ENCODE measurements at regions not wholly inside any gene's neighbourhood (a gene's known extent, or its start where the extent isn't known, plus 50 kb on each side); places are given as distances from the start of the nearest gene placed in this dataset.
"Not testable (repeated sequence)": the region's sequence is repeated elsewhere in the genome, so short reads cannot be mapped to it uniquely, and the experiment has no call there.

DNA sequence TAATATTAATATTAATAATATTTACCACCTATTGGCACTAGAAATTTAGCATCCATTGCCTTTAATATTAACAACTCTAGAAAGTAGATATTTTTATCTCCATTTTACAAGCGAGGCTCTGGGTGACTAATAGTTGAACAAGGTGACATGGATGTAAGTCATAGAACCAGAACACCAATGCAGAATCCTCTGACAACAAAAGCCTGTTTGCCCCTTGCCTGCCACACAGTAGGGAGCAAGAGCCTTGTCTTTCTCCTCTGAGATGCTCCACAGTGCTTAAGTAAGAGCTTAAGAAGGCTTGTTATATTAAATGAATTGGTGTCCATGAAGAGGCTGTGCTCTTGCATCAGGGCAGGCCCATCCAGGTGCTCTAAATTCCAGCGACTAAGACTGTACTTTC is 51.2 kb upstream of the LBX1 start:
- DNase-seq (ENCODE audit: low read depth in 2 of 2) = no peak

DNA sequence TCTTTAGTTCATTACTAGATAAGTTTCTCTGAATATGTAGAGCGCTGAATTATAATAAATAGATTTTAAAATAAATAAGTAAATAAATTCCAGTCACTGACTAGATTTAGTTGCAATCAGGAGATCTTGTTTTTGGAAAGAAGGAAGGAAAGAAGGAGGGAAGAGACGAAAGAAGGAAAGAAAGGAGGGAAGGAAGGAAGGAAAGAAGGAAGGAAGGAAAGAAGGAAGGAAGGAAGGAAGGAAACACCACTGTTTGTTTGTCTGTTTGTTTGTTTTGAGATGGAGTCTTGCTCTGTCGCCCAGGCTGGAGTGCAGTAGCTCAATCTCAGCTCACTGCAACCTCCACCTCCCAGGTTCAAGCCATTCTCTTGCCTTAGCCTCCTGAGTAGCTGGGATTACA is 51.7 kb upstream of the LBX1 start:
- DNase-seq (ENCODE audit: low read depth in 2 of 2) = not testable (repeated sequence)

DNA sequence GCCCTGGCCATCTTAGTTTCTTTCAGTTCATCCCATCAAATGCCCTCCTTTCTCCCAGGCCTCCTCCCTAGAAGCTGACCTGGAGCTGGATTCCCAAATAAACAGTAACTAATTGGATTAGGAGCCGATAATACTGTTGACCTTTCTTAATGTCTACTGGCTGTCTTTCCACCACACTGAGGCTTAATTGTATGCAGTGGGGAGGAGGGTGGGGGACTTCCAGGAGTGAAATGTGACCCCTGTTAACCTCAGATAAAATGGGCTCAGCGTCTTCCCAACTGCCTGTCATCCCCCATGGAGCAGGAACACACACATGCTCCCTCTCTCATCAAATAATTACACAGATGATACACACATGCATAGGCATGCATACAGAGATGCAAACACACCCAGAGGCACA is 53.7 kb upstream of the LBX1 start:
- DNase-seq (ENCODE audit: low read depth in 2 of 2) = no peak

DNA sequence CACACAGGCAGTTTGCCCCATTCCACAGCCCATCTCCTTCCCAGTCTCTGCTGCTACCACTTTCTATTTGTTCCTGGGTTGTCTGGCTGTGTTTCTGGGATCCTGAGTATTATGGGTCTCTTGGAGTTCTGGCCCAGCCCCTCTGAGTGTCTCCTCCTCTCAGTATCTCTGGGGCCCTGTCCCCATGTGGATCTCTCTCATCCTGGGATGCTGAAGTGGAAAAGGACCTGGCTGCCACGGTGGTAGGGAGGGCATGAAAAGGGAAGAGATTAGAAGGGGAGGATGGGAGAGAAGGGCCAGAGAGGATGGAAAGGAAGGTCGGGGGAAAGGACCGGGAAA is 54.5 kb upstream of the LBX1 start:
- no peak for DNase-seq (ENCODE audit: low read depth in 2 of 2)

DNA sequence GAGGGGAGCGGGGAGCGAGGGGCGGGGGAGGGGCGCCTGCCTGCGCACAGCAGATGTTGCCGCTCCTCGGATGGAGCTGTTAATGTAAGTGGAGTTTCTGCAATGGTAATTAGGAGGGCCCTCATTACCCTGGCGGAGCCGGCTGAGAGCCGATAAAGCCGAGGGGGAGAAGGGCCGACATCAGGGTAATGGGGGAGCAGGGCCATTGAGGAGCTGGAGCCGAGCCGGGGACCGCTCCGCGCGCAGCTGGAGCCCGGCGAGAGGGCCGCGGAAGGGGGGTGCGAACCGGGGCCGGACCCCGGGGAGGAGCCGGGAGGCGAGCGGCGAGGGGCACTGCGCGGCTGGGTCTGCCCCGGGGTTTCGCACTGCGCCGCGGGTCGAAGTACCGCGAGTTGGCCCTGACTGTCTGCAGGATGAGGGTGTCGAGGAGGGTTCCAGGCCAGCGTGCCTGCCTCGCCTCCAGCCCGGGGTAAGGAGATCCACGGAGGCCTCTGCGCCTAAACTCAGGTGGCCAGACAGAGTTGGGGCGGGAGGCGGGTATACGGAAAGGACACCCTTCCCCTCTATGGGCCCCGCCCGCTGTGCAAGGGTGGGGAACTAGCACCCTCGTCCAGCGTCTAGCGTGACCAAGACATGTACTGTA is 55.0 kb upstream of the LBX1 start:
- no peak for DNase-seq (ENCODE audit: low read depth in 2 of 2)

DNA sequence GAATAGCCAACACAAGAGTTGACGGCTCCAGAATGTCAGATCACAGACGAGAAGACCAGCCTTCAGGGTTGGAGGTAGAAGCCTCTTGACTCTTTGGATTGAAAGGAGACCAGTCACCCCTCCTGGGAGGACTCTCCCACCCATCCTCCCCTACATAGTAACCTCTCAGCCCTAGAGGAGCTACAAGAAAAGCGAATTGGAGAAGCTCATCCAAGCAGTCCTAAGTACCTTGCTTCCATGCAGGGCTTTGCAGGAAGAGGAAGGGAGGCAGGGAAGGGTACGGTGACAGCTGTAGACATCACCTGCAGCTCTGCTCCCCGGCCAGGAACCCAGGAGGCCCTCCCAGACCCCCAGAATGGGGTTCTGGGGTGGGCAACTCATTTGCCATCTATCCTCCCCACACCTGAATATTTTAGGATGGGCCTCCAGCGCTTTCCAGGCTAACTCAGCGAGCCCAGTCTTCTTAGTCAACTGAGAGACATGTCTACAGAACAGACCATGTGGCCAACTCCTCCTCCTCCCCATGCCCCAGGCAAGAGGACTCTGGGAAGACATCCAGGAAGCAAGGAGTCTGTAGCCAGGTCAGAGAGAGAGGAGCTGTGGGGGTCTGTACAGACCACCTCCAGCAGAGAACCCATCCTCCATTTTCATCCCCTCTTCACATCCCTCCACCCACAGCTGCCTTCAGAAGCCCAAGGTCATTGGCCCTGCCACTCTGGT is 55.6 kb upstream of the LBX1 start:
- no peak for DNase-seq (ENCODE audit: low read depth in 2 of 2)

DNA sequence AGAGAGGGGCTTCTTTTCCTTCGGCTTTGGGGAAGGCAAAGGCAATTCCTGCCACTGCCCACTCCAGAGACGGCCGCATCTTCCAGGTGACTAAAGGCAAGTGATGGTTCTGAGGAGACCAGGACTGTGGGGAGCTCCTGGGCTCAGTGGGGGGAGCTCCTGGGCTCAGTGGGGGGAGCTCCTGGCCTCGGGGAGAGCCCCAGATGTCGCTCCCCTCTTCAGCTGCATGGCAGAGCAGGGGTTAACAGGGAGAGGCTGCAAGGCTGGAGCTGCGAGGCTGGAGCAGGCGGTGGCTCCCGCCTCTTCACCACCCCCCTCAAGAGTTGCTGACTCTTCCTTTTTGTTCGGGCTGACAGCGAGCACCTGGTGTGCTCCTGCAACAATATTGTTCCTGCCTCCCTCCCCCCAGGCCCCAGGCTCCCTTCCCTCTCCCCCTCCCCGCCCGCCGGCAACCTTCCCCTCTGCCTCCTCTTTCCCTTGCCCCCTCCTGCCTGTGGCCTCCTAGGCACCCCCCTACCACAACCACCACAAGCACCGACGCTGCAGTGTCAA is 56.3 kb upstream of the LBX1 start:
- DNase-seq (ENCODE audit: low read depth in 2 of 2) = no peak

DNA sequence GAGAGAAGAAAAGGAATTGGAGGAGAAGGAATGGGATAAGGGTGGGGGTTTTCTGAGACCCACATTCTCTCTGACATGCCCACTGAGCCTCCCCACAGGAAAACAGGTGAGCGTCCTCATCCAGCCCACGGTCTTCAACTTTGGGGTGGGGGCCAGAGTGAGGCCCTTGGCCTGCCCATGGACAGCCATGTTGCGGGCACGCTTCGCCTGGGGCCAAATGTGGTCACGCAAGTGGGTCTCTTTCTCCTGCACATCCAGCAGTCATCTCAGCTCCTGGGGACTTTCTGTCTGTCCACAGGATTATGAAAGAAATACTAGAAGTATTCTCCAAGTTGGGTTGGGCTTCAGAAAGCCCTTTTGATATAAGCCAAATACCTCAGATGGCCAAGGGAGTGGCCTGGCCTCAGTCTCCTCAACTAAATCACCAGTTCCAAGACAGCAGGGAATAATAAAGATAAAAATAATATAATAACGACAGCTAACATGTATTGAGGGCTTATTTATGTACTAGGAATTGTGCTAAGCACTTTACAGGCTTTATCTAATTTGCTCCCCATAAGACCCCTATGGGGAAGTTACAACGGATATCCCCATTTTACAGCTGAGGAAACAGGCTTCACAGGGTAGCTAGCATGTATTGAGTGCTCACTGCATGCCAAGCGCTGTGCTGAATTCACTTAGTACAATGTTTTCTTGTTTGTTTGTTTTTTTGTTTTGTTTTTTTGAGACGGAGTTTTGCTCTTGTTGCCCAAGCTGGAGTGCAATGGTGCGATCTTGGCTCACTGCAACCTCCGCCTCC is 57.2 kb upstream of the LBX1 start:
- no peak for DNase-seq (ENCODE audit: low read depth in 2 of 2)

DNA sequence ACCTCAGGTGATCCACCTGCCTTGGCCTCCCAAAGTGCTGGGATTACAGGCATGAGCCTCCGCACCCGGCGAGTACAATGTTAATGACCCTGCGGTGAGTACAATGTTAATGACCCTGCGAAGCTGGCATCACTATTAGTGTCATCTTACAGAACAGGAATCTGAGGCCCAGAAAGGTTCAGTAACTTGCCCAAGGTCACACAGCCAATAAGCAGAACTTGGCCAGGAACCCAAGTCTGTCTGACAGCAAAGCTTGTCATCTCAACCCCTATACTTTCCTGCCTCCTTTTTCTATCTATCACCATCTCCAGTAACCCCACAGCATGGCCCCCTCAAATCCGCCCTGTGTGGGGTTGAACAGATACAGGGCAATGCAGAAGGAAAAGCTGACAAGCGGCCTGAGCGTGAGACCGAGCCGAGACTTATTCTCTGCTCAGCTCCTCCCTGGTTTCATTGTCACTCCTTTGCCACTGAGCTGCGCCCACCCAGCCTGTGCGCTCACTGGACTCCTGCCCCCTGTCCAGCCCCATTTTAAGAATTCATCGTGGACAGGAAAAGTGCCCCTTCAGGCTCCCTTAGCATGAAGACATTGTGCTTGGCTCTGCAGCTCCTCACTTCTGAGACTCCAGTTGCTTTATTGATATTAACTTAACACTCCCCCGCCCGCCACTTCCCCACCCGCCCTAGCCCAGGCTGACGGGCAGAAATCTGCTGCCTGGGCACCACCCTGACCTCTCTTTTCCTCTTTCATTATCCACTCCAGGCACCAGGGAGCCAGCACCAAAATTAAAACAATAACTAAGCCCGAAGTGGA is 58.1 kb upstream of the LBX1 start:
- no peak for DNase-seq (ENCODE audit: low read depth in 2 of 2)

DNA sequence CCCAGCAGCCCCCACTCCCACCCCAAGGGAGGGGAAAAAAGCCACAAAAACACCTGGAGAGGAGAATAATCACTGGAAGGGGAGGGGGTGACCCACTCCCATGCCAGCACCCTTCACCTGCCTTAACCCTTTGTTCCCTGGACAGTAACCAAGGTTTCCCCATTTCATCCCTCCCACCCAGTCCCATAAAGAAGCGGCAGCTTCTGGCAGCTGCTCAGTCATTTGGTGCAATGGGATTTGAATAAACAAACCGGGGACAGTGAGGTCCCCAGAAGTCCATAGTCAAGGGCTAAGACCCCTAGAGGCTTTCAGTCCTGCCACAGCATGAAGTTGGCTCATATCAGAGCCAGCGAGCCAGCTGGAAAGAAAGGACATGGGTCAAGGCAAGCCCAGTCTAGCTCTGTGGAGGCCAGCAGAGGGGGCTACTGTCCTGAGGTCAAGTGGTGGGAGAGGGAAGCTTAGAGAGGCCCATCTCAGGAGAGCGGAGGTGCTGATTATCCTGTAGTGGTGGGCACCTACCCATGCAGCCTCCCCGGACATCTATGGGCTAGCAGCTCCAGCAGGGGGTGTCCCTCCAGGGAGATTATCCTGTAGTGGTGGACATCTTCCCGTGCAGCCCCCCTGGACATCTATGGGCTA is 58.9 kb upstream of the LBX1 start:
- no peak for DNase-seq (ENCODE audit: low read depth in 2 of 2)

DNA sequence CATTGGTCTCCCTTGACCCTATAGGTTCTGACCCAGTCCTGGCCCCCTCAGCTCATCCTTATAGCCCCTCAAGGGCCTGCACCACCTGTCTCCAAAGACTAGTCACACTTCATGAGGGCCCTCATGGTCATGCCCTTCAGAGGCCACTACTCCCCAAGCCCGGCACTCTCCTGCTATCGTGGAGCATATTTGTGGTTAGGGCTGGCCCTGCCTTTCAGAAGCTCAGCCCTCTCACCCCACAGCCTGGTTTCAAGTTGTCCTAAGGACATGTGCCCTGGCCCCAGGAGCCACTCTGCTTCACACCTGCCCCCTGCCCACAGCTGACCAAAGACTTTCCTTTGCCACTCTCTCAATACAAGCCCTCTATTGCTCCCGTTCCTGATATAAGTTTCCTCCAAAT is 60.3 kb upstream of the LBX1 start:
- no peak for DNase-seq (ENCODE audit: low read depth in 2 of 2)

DNA sequence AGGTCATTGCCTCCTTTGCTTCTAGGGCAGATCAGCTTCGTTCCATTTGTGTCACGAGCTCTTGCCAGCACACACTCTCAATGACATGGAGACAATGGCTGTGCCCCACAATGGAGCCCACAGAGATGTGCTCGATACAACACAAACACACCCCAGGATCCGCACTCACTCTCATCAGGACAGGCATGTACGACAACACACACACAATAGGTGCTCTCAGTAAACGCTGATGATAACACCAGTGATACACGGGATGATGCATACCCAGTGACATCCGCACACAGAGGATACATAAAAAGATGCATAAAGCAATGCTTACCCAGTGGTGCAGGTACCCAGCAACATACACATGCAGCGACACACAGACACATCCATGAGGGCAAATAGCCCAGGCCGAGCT is 61.2 kb upstream of the LBX1 start:
- no peak for DNase-seq (ENCODE audit: low read depth in 2 of 2)

DNA sequence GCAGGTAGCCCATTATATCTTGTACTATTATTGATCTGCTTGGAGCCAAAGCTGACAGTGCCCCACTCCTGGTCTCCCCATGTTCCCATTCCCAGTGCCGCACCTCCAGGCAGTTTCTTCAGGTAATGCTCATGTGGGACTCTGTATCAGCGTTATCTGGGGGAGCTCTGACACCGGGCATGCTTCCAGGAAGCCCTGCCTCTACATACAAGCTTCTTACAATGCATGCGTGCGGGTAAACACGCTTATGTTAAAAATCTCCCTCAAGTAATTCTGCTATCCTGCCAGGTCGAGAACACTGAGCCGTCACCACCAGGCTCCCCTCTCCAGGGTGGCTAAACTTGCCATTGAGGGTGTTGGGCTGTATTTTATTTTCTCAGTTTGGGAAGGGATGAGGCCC is 61.6 kb upstream of the LBX1 start:
- no peak for DNase-seq (ENCODE audit: low read depth in 2 of 2)

DNA sequence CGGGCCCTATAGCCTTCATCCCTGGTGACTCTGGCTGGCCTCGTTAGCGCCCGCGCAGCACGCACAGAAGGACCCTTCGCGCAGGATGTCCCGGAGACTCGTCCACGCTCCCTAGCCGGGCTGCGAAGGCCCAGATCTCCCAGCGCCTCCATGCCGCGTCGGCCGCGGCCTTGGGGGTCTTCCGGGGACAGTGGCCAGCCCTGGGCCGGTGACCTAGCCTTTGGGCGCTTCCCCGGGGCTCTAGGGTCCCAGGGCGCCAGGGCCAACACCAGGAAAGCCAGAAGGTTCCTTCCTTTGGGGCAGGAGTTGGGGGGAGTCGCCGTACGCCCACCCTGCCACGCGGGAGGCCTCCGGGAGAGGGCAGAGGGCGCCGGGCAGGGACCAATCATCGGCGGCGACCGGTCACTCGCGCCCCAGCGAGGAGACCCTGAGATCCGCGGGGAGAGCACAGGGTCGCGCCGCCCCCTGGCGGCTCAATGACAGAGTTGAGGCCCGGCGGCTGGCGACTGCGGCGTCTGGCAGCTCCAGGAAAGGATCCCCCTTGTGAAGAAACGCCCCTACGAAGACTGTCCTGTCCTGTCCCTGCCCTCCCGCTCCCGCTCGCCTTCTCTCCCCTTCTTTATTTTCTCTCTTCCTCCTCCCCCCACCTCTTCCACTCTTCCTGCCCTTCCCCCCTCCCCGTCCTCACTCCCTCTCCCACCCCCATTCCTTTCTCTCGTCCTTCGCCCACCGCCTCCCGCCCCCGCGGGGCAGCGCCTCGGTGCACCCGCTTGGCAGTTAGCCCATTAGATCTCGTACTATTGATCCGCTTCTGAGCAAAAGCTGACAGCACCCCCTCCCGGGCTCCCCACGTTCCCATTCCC is 62.3 kb upstream of the LBX1 start:
- peak; percentile 45 to 57 for DNase-seq (ENCODE audit: low read depth in 2 of 2)

DNA sequence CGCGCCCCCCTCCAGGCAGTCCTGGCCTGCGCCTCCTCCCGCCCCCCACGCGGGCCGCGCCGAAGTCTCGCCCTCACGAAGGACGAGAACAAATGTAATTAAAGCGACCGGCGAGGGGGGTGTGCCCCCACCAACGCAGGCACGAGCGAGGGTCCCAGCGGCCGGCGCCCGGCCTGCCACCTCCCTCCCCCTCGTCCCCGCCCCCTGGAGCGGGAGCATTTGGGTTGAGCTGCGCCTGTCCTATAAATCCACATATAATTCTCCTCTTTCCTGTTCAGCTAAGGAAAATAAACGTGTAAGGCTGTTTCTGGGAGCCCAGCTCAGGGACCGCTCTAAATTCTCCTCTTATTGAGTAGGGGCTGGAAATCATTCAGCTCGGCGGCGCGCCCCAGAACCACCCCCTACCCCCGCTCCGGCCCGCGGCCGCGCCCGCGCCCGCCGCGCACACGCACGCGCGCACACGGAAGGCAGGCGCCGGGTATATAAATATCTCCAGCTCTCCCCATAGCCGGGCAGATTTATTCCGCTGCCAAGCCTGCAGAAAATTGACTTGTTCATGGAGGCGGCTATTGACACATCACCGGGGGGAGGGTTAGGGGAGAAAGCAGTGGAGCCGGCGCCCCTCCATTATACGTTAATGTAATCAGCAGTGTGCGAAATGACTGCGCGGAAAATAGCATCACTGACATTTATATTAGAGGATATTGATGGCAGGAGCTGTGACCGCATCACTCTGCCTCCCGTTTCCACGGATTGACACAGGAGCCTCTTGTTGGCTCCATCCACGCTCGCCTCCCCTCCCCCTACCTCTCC is 61.6 kb upstream of the BTRC start:
- no peak for DNase-seq (ENCODE audit: low read depth in 2 of 2)

DNA sequence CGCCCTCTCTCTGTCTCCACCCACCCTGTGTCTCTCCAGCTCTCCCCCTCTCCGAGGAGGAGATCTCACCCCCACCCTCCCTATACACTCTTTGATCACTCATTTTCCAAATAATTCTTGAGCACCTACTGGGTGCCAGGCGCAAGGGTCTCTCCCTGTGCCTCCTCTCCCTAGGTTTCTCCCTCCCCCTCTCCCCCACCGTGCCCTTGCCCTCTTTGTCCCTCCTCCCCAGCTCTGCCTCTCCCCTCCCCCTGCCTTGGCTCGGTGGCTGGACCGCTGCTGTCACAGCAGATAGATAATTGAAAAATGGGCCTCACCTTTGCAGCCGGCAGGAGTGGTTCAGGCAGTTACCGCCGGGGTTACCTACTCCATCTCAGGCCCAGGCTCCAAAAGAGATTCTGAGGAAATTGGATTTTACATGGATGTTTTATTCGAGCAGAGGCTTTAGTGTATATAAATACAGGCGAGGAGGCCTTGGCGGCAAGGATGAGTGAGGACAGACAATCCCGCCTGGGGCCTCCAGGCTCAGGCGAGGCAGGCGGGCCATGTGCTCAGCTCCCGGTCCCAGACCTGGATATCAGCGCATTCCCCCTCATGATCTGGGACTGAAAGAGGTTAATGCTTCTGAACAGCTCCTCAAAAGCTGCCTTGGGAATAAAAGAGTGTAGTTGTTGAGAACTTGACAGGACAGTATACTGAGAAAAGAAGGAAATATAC is 60.8 kb upstream of the BTRC start:
- DNase-seq (ENCODE audit: low read depth in 2 of 2) = no peak

DNA sequence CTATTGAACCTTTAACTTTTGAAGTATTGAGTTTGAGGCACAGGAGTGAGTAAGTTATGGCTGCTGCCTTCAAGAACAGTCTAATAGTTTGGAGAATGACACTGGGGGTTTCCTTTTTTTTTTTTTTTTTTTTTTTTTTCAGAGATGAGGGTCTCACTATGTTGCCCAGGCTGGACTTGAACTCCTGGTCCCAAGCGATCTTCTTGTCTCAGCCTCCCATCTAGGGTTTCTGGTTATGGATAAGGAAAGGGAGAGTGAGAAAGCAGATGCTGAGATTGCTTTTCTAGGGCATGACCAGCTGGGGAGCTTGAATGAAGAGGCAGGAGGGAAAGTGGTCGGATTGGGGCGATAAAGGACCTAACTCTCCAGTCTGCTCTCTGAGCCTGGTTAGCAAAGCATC is 59.9 kb upstream of the BTRC start:
- DNase-seq (ENCODE audit: low read depth in 2 of 2) = no peak

DNA sequence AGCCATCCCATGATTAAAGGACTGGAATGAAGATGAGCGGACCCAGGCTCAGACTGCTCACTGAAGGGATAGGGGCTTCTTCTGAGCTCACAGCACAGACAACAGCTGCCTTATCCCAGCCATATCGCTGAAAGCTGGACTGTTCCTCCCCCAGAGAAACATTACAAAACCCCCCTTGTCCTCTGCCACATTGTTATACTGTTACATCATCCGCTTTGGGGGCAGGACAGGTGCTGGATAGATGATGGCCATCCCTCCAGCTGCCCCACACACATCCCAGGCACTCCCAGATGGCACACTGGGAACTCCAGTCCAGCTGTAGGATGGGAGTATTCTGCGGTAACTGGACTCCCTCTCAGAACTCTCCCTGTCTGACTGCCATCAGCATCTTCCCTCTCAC is 58.7 kb upstream of the BTRC start:
- DNase-seq (ENCODE audit: low read depth in 2 of 2) = no peak

DNA sequence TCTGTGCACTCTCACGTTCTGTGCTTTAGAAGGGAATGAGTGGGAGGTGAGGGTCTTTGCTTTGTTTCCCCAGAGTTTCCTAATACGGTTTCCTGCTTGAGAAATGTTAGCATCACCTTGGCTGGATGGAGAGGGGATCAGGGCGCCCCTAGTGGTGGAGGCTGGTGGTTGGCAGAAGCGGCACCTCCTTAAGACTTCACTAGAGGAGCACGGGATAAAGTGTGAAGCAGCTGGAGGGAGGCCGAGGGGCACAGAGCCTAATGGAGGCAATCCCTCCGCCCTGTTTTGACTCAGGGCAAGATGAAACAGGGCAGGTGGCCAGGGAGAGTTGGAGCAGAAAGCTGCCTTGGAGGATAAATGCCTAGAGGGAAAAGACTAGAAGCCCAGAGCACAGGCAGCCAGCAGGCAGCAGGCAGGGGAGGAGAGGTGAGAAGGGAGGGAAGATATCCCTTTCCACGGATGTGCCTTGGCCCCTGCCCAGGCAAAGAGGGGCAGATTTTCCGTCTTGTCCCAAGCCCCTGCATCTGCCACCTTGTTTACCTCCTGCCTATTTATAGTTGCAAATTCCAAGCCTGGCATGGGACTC is 56.0 kb upstream of the BTRC start:
- peak; percentile 70 to 71 for DNase-seq (ENCODE audit: low read depth in 2 of 2)

All from stimulated activated CD8-positive, alpha-beta memory T cell treated with anti-CD3 and anti-CD28 coated beads, Interleukin-2, amount 100 ng/mL, for 48 hours (primary cell).